ENCODE measurements at regions not wholly inside any gene's neighbourhood (a gene's known extent, or its start where the extent isn't known, plus 50 kb on each side); places are given as distances from the start of the nearest gene placed in this dataset.

GRCh38 chr5:6235726-6236125 is 142.6 kb downstream of the MED10 start:
- H2BK120ac ChIP-seq (ENCODE audit: low read depth, low read length, poor library complexity, severe bottlenecking) = no peak overlapping the region
- no peaks in the 10 kb centered on the region for H3K4me1 ChIP-seq (ENCODE audit: insufficient read depth, low read length)

More at GRCh38 chr5:6235726-6236125, 142.6 kb downstream of the MED10 start:
- Histone ChIP-seq H3K18ac (ENCODE audit: insufficient read length, low read depth, low read length) (no peak overlapping the region), H3K79me2 (ENCODE audit: insufficient read depth, low read length) (no peaks in the 10 kb centered on the region), H4K5ac (ENCODE audit: insufficient read length, low read depth, low read length) (no peak overlapping the region), H4K20me1 (ENCODE audit: control insufficient read depth, insufficient read depth, insufficient read length) (no peaks in the 10 kb centered on the region), H4K91ac (ENCODE audit: insufficient read length, low read depth, low read length) (no peak overlapping the region), H3K9me3 (ENCODE audit: control insufficient read depth, low read depth, low read length) (no peaks in the 10 kb centered on the region), H3K4me2 (ENCODE audit: insufficient read depth, insufficient read length, low read length) (no peak overlapping the region), H2BK20ac (ENCODE audit: low read depth, low read length, poor library complexity, severe bottlenecking) (no peak overlapping the region), H4K8ac (replicated peaks; ENCODE audit: insufficient read length, low read depth, low read length) (no peak overlapping the region), H3K23ac (ENCODE audit: insufficient read length, low read depth, low read length) (no peak overlapping the region), H3K9ac (ENCODE audit: extremely low read depth, insufficient read length, low read length) (no peak overlapping the region), H3K56ac (ENCODE audit: insufficient read length, low read depth, low read length) (no peak overlapping the region), H2AFZ (ENCODE audit: low read length) (no peak overlapping the region), H2AK5ac (ENCODE audit: insufficient read length, low read length) (no peak overlapping the region), H3K79me1 (ENCODE audit: insufficient read depth, low read depth, low read length, poor library complexity, severe bottlenecking) (no peaks in the 10 kb centered on the region), H3K27ac (ENCODE audit: insufficient read length, low read depth, low read length) (no peak overlapping the region), H2BK5ac (ENCODE audit: insufficient read length, low read length) (no peak overlapping the region), H3K4ac (ENCODE audit: low read depth, low read length) (no peak overlapping the region), H3K14ac (ENCODE audit: insufficient read depth, low read length) (no peak overlapping the region), H3K23me2 (ENCODE audit: insufficient read length, low read depth, low read length, poor library complexity, severe bottlenecking) (no peaks in the 10 kb centered on the region), H2BK12ac (ENCODE audit: insufficient read length, low read depth, low read length) (no peak overlapping the region), H2BK15ac (ENCODE audit: low read depth, low read length) (no peak overlapping the region), H3K27me3 (ENCODE audit: insufficient read depth, low read length) (no peaks in the 10 kb centered on the region), H3T11ph (ENCODE audit: low read length) (no peak overlapping the region)
- Mint-ChIP-seq H3K27me3 (ENCODE audit: low read depth) (peaks cover 11% of the 10 kb centered on the region), H3K36me3 (ENCODE audit: insufficient read depth in 1 of 3, low read depth in 3 of 3) (no peaks in the 10 kb centered on the region; a peak in 1 of 7 replicates), H3K9me3 (peaks cover 5 to 11% of the 10 kb centered on the region in 2 experiments; a peak in 4 of 5 replicates), H3K27ac (no peak overlapping the region), H3K4me3 (no peak overlapping the region), H3K4me1 (peaks cover 3 to 8% of the 10 kb centered on the region in 2 experiments)
- no peak for DNase-seq
- no CpG with 5 or more reads among the region's 3 CpGs for WGBS (ENCODE audit: extremely low coverage, insufficient read length, low lambda C conversion rate)
- TF ChIP-seq CTCF (conservative IDR thresholded peaks at IDR 0.05) = no peak
